Left kidney (tissue), 1 donor: ENCODE measurements at regions not wholly inside any gene's neighbourhood (a gene's known extent, or its start where the extent isn't known, plus 50 kb on each side); places are given as distances from the start of the nearest gene placed in this dataset.
"Not testable (repeated sequence)": the region's sequence is repeated elsewhere in the genome, so short reads cannot be mapped to it uniquely, and the experiment has no call there.

Experiments used
- DNase-seq: peaks from one replicate; pipeline ENCODE4 v3.0.0-alpha.2; 2013

DNA sequence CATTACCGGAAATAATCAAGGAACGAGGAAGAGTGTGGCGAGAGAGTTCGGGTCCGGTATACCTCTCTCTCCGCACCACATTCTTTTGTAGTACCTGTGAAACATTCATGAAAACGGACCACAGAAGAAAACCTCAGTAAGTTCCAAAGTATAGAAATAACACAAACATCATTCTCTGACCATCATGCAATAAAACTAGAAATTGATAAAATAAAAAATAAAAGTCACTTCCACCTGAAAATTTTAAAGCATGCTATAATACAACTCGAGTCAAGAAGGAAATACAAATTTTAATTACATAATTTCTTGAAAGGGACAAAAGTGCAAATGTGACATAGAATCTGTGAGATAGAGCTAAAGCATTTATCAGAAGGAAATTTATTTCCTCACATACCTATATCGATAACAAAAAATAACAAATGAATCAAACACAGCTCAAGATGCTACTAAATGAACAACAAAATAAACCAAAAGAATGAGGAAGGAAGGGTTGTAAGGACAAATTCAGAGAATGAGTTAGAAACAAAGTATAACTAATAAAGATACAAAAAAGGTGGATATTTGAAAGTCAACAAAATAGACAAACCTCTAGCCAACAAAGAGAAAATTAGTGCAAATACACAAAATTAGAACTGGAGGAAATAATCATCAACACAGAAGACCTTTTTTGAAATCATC, 84.2 kb downstream of the TRIM27 start:
- DNase-seq = no peak

- DNase-seq = no peak
These were observed 82.5 kb downstream of the TRIM27 start for GRCh38 chr6:28841290-28841689.

DNA sequence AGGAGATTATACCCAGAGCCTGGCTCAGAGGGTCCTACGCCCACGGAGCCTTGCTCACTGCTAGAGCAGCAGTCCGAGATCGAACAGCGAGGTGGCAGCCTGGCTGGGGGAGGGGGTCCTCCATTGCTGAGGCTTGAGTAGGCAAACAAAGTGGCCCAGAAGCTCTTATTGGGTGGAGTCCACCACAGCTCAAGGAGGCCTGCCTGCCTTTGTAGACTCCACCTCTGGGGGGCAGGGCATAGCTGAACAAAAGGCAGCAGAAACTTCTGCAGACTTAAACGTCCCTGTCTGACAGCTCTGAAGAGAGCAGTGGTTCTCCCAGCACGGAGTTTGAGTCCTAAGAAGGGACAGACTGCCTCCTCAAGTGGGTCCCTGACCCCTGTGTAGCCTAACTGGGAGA, 75.0 kb downstream of the TRIM27 start:
- not testable (repeated sequence) for DNase-seq
